IMR-90 (cell line): ENCODE measurements at regions not wholly inside any gene's neighbourhood (a gene's known extent, or its start where the extent isn't known, plus 50 kb on each side); places are given as distances from the start of the nearest gene placed in this dataset.

Source experiments
- ATAC-seq: fragments of 200-7000 bp; cut with Tn5 transposase; 2 replicates; pipeline ENCODE4 v1.9.1; 2020; ENCODE audit warnings: low read depth, mild to moderate bottlenecking, moderate library complexity
- BruUV-seq: library from RNA; stranded (reverse); fragments of 400-500 nt; replicated peaks from 2 replicates; lab custom pipeline; 2021; lab: Mats Ljungman, UMichigan
- CTCF ChIA-PET: fragments of 300-600 bp; formaldehyde crosslinking; extraction: SDS; loops from one replicate; lab custom pipeline; 2021; ENCODE audit warnings: antibody characterized with exemption; lab: Yijun Ruan, JAX
- POLR2A ChIA-PET: fragments of 300-600 bp; sonication (Branson Sonifier 250); formaldehyde crosslinking; loops from one replicate; lab custom pipeline; 2022; ENCODE audit warnings: antibody characterized with exemption; ENCODE audit not compliant: unreplicated experiment; lab: Charles Lee
- DNase-seq: peaks from one replicate; pipeline ENCODE4 v3.0.0; 2013
- H2AFZ ChIP-seq: replicated peaks from 2 replicates; pipeline ENCODE3; 2013; ENCODE audit warnings: low read length, mild to moderate bottlenecking; ENCODE audit not compliant: poor library complexity
- H2AK5ac ChIP-seq: 2 replicates; pipeline ENCODE4 v1.6.1; 2013; ENCODE audit warnings: low read depth, low read length, inconsistent platforms
- H2AK9ac ChIP-seq: replicated peaks from 2 replicates; pipeline ENCODE3; 2013; ENCODE audit warnings: mild to moderate bottlenecking, low read depth, low read length, moderate library complexity; ENCODE audit not compliant: poor library complexity
- H2BK120ac ChIP-seq: 2 replicates; pipeline ENCODE4 v1.6.1; 2013; ENCODE audit warnings: low read depth, low read length, inconsistent platforms
- H2BK15ac ChIP-seq: 3 replicates; pipeline ENCODE4 v1.6.1; 2013; ENCODE audit warnings: low read depth, low read length, inconsistent platforms
- H2BK20ac ChIP-seq: 2 replicates; pipeline ENCODE4 v1.6.1; 2013; ENCODE audit warnings: low read depth, mild to moderate bottlenecking, inconsistent platforms, low read length, moderate library complexity
- H2BK5ac ChIP-seq: 2 replicates; pipeline ENCODE4 v1.6.1; 2013; ENCODE audit warnings: mild to moderate bottlenecking, low read depth, low read length, inconsistent platforms; ENCODE audit not compliant: poor library complexity, severe bottlenecking
- H3K14ac ChIP-seq: replicated peaks from 2 replicates; pipeline ENCODE4 v1.6.1; 2013; ENCODE audit warnings: low read depth, low read length, inconsistent platforms
- H3K18ac ChIP-seq: 2 replicates; pipeline ENCODE4 v1.6.1; 2013; ENCODE audit warnings: low read depth, low read length, control low read depth
- H3K23ac ChIP-seq: 2 replicates; pipeline ENCODE4 v1.6.1; 2013; ENCODE audit warnings: low read depth, low read length, inconsistent platforms
- H3K27ac ChIP-seq: 2 replicates; pipeline ENCODE4 v1.5.1; 2013; ENCODE audit warnings: mild to moderate bottlenecking, control low read depth, low read length; ENCODE audit not compliant: insufficient read depth
- H3K27me3 ChIP-seq: 2 replicates; pipeline ENCODE4 v1.6.1; 2013; ENCODE audit warnings: low read length; ENCODE audit not compliant: control insufficient read depth, insufficient read depth
- H3K36me3 ChIP-seq: 2 replicates; pipeline ENCODE4 v1.6.1; 2013; ENCODE audit warnings: low read length, mixed read lengths; ENCODE audit not compliant: control insufficient read depth, insufficient read depth
- H3K4ac ChIP-seq: 2 replicates; pipeline ENCODE4 v1.6.1; 2013; ENCODE audit warnings: low read depth, low read length, inconsistent platforms
- H3K4me1 ChIP-seq: 2 replicates; pipeline ENCODE4 v1.6.1; 2013; ENCODE audit warnings: low read length, mixed read lengths; ENCODE audit not compliant: control insufficient read depth, insufficient read depth
- H3K4me2 ChIP-seq: 2 replicates; pipeline ENCODE4 v1.6.1; 2013; ENCODE audit warnings: low read depth, mild to moderate bottlenecking, control low read depth, low read length, moderate library complexity
- H3K4me3 ChIP-seq: 2 replicates; pipeline ENCODE4 v1.5.1; 2013; ENCODE audit warnings: low read depth, mild to moderate bottlenecking, control low read depth, low read length, moderate library complexity; ENCODE audit not compliant: insufficient read depth
- H3K56ac ChIP-seq: 2 replicates; pipeline ENCODE4 v1.6.1; 2013; ENCODE audit warnings: low read length, inconsistent platforms; ENCODE audit not compliant: insufficient read depth; ENCODE audit errors: extremely low read depth
- H3K79me1 ChIP-seq, 2 experiments: 2 replicates each; pipeline ENCODE4 v1.6.1; 2013; ENCODE audit warnings: low read length in 2 of 2, inconsistent platforms in 1 of 2, low read depth in 1 of 2
- H3K9ac ChIP-seq: 2 replicates; pipeline ENCODE4 v1.6.1; 2013; ENCODE audit warnings: low read depth, low read length, control low read depth
- H3K9me1 ChIP-seq: 2 replicates; pipeline ENCODE4 v1.6.1; 2013; ENCODE audit warnings: low read length, inconsistent platforms; ENCODE audit not compliant: insufficient read depth
- H3K9me3 ChIP-seq: 2 replicates; pipeline ENCODE4 v1.6.1; 2013; ENCODE audit warnings: low read length; ENCODE audit not compliant: control insufficient read depth, insufficient read depth
- H4K20me1 ChIP-seq: 2 replicates; pipeline ENCODE4 v1.6.1; 2013; ENCODE audit warnings: low read length, inconsistent platforms; ENCODE audit not compliant: insufficient read depth
- H4K5ac ChIP-seq: 2 replicates; pipeline ENCODE4 v1.6.1; 2013; ENCODE audit warnings: mild to moderate bottlenecking, low read depth, low read length, control low read depth
- H4K8ac ChIP-seq, 2 experiments: 2 replicates each; pipeline ENCODE4 v1.6.1; 2013; ENCODE audit warnings: low read depth in 2 of 2, low read length in 2 of 2, control low read depth in 1 of 2, inconsistent platforms in 1 of 2
- H4K91ac ChIP-seq: 2 replicates; pipeline ENCODE4 v1.6.1; 2013; ENCODE audit warnings: low read depth, low read length, inconsistent platforms; ENCODE audit not compliant: insufficient read depth
- CTCF ChIP-seq: conservative IDR thresholded peaks from 2 replicates; pipeline ENCODE4 v1.5.1; 2012; ENCODE audit warnings: mild to moderate bottlenecking, low read depth, low read length, improper control_type of control experiment
- MAFK ChIP-seq: IDR thresholded peaks from 2 replicates; pipeline ENCODE4 v1.6.1; 2012; ENCODE audit warnings: low read depth, low read length, improper control_type of control experiment
- MXI1 ChIP-seq: IDR thresholded peaks from 2 replicates; pipeline ENCODE4 v1.6.1; 2012; ENCODE audit warnings: low read depth, mild to moderate bottlenecking, low read length, moderate library complexity, borderline replicate concordance
- NFE2L2 ChIP-seq: fragments of 150-350 bp; IDR thresholded peaks from 2 replicates; pipeline ENCODE4 v1.6.1; 2016; ENCODE audit warnings: low read depth, mild to moderate bottlenecking, low read length
- RCOR1 ChIP-seq: IDR thresholded peaks from 2 replicates; pipeline ENCODE4 v1.6.1; 2012; ENCODE audit warnings: mild to moderate bottlenecking, low read length, improper control_type of control experiment; ENCODE audit not compliant: insufficient replicate concordance
- WGBS, 2 experiments: methylation state at CpG; one replicate each; pipeline versions ENCODE4 v1.1.5 to v1.1.7; 2013; ENCODE audit warnings: missing lambda C conversion rate in 2 of 2; ENCODE audit not compliant: insufficient read length in 1 of 2; ENCODE audit errors: extremely low coverage in 2 of 2; 5-methylcytosine and 5-hydroxymethylcytosine counted together
- dilution Hi-C: fragments of 300-500 bp; cut with HindIII; formaldehyde crosslinking; loops from one replicate; pipeline ENCODE4 v1.14.3; 2018; ENCODE audit warnings: low sequenced_read_pairs; ENCODE audit not compliant: unreplicated experiment
- in situ Hi-C: fragments of 300-500 bp; cut with MboI; formaldehyde crosslinking; loops from 3 replicates; pipeline ENCODE4 v1.14.3; 2019; ENCODE audit warnings: low sequenced_read_pairs, inconsistent platforms, mixed read lengths
- intact Hi-C: fragments of 100-400 bp; cut with micrococcal nuclease; formaldehyde crosslinking; loops from 2 replicates; pipeline ENCODE4 v1.10.0; 2022

- CTCF ChIA-PET, result no interaction called here
- in situ Hi-C loops, result no loop called here
- H3K79me1 ChIP-seq, result no peaks in the 10 kb centered on the region
Observed at GRCh38 chr4:140227286-140227685, 73.3 kb upstream of the MAML3 start.

More at GRCh38 chr4:140227286-140227685, 73.3 kb upstream of the MAML3 start:
- H2BK120ac ChIP-seq, result no peak overlapping the region
- BruUV-seq, result no TSS peak
- H3K36me3 ChIP-seq, result no peaks in the 10 kb centered on the region
- H2AK5ac ChIP-seq, result no peak overlapping the region
- H2BK5ac ChIP-seq, result no peak overlapping the region
- H3K4me2 ChIP-seq, result no peak overlapping the region
- H3K4ac ChIP-seq, result no peak overlapping the region
- H3K9me1 ChIP-seq, result peaks cover 3% of the 10 kb centered on the region
- H4K5ac ChIP-seq, result no peak overlapping the region
- no peak overlapping the region for H3K27ac ChIP-seq
- intact Hi-C loops, result no loop called here
- H3K27me3 ChIP-seq, result no peaks in the 10 kb centered on the region
- POLR2A ChIA-PET, result no interaction called here
- H3K18ac ChIP-seq, result no peak overlapping the region
- no peaks in the 10 kb centered on the region for H3K9me3 ChIP-seq
- no peak overlapping the region for H2AK9ac ChIP-seq
- TF ChIP-seq MAFK (no peak), NFE2L2 (no peak), MXI1 (no peak), RCOR1 (no peak), CTCF (no peak)
- no peak overlapping the region for H3K9ac ChIP-seq
- no peak overlapping the region for H3K56ac ChIP-seq
- H3K23ac ChIP-seq, result no peak overlapping the region
- H4K91ac ChIP-seq, result no peak overlapping the region
- H4K8ac ChIP-seq, result no peak overlapping the region
- no CpG with 5 or more reads among the region's 1 CpG for WGBS, 2 experiments
- H2BK15ac ChIP-seq, result no peak overlapping the region
- DNase-seq (no peak), ATAC-seq (no peak)
- no peak overlapping the region for H3K4me3 ChIP-seq
- no peak overlapping the region for H2AFZ ChIP-seq
- no peaks in the 10 kb centered on the region for H4K20me1 ChIP-seq
- no peaks in the 10 kb centered on the region; the same call in 1 of the 2 replicates for H3K4me1 ChIP-seq
- H3K14ac ChIP-seq, result no peak overlapping the region
- dilution Hi-C loops, result no loop called here
- no peak overlapping the region for H2BK20ac ChIP-seq
